GM21825 (cell line): ENCODE measurements at regions not wholly inside any gene's neighbourhood (a gene's known extent, or its start where the extent isn't known, plus 50 kb on each side); places are given as distances from the start of the nearest gene placed in this dataset.
"Not testable (repeated sequence)": the region's sequence is repeated elsewhere in the genome, so short reads cannot be mapped to it uniquely, and the experiment has no call there.

ENCODE experiments used
- ATAC-seq: cut with Tn5 transposase; IDR thresholded peaks from one replicate; pipeline ENCODE4 v1.9.1; 2021; ENCODE audit warnings: mild to moderate bottlenecking, moderate library complexity; ENCODE audit not compliant: unreplicated experiment

- ATAC-seq = no peak
Measured at GRCh38 chr10:18866852-18867251, 181.7 kb upstream of the MALRD1 start.

GRCh38 chr10:18868919-18869318 lies 179.7 kb upstream of the MALRD1 start:
- ATAC-seq = no peak

GRCh38 chr10:18875477-18875876 lies 173.1 kb upstream of the MALRD1 start:
- ATAC-seq = no peak

- ATAC-seq = no peak
Measured at GRCh38 chr10:18879284-18879683, 169.3 kb upstream of the MALRD1 start.

GRCh38 chr10:18880530-18880929 lies 168.1 kb upstream of the MALRD1 start:
- ATAC-seq = no peak

- no peak for ATAC-seq
Measured at GRCh38 chr10:18886102-18886501, 162.5 kb upstream of the MALRD1 start.

GRCh38 chr10:18906636-18907035 lies 142.0 kb upstream of the MALRD1 start:
- ATAC-seq = no peak

GRCh38 chr10:18917431-18917830 lies 131.2 kb upstream of the MALRD1 start:
- ATAC-seq = not testable (repeated sequence)

GRCh38 chr10:18918532-18918931 lies 130.1 kb upstream of the MALRD1 start:
- no peak for ATAC-seq

- ATAC-seq = no peak
Measured at GRCh38 chr10:18949391-18949790, 99.2 kb upstream of the MALRD1 start.

- ATAC-seq = not testable (repeated sequence)
Measured at GRCh38 chr10:18951072-18951823, 97.4 kb upstream of the MALRD1 start.

GRCh38 chr10:18955061-18955460 lies 93.5 kb upstream of the MALRD1 start:
- ATAC-seq = no peak

GRCh38 chr10:18959369-18959768 lies 89.2 kb upstream of the MALRD1 start:
- no peak for ATAC-seq

- ATAC-seq = no peak
Measured at GRCh38 chr10:18960466-18961079, 88.0 kb upstream of the MALRD1 start.

GRCh38 chr10:18968159-18968558 lies 80.4 kb upstream of the MALRD1 start:
- no peak for ATAC-seq

- ATAC-seq = no peak
Measured at GRCh38 chr10:18976696-18977251, 71.8 kb upstream of the MALRD1 start.

- ATAC-seq = no peak
Measured at GRCh38 chr10:18980089-18980629, 68.4 kb upstream of the MALRD1 start.

GRCh38 chr10:18984531-18984930 lies 64.1 kb upstream of the MALRD1 start:
- no peak for ATAC-seq

GRCh38 chr10:18988338-18988737 lies 60.3 kb upstream of the MALRD1 start:
- no peak for ATAC-seq
